HG03469 (cell line): ENCODE measurements at regions not wholly inside any gene's neighbourhood (a gene's known extent, or its start where the extent isn't known, plus 50 kb on each side); places are given as distances from the start of the nearest gene placed in this dataset.
"Not testable (repeated sequence)": the region's sequence is repeated elsewhere in the genome, so short reads cannot be mapped to it uniquely, and the experiment has no call there.

ENCODE experiments used
- ATAC-seq: cut with Tn5 transposase; IDR thresholded peaks from one replicate; pipeline ENCODE4 v1.9.1; 2021; ENCODE audit warnings: mild to moderate bottlenecking, moderate library complexity, moderate number of reproducible peaks; ENCODE audit not compliant: unreplicated experiment

DNA sequence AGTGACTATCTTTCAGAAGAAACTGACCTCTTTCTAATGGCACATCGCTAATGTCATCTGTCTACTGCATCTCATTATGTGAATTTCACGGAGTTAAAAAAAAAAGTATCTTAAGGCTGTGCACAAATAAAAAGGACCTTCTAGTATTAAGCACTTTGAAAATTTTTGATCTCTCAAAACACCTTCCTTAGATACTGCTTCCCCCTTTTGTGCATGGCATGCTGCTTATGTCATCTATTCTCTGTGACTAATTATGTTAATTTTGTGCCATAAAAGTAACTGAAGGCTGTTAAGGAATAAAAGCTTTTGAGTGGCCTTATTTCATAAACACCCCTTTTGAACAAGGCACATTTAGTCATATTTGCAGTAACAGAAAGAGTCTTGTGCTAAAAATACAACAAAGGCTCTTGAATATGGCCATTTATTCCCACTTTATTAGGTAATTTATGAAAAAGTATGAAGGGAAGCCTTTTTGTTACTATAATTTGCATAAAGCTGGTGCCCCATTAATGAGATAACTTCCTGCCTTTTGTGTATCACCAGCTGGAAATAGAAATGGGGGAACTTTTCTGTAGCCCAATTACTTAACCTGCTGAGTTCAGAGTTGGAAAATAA, 1412.0 kb upstream of the ZEB2 start:
- ATAC-seq = no peak

- ATAC-seq = no peak
Observed at GRCh38 chr2:145930318-145930717, 1410.4 kb upstream of the ZEB2 start.

GRCh38 chr2:145927131-145927950, 1407.4 kb upstream of the ZEB2 start:
- no peak for ATAC-seq

DNA sequence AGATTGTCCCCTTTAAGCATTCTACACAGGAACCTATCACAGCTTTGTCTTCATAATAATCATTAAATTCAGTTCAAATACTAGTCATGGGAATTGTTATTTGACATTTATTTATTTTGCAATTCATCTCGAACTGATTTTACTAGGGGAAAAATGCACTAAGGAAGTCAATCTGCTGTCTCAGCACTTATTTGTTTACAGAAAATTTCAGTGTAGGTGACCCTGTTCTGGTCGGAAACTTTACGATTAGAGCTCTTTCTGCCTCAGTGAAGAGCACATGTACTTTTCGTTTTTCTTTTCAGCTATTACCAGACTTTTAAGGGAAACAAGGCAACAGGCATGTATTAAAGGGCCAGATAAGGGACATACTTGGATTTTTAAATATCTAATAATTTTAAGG, 1405.7 kb upstream of the ZEB2 start:
- no peak for ATAC-seq

GRCh38 chr2:145919477-145919876, 1399.6 kb upstream of the ZEB2 start:
- ATAC-seq = no peak

- no peak for ATAC-seq
Observed at GRCh38 chr2:145918951-145919350, 1399.0 kb upstream of the ZEB2 start.

DNA sequence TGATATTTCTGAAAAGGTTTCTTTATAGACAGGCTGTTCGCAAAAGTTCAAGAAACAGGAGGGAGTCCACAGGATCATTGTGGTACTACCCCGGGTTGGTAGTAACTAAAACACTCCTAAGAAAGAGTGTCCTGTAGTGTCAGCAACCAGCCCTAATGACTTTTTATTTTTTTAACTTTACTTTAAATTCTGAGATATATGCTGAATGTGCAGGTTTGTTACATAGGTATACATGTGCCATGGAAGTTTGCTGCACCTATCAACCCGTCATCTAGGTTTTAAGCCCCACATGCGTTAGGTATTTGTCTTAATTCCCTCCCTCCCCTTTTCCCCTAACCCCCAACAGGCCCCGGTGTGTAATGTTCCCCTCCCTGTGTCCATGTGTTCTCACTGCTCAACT, 1396.9 kb upstream of the ZEB2 start:
- no peak for ATAC-seq

GRCh38 chr2:145914716-145915115, 1394.8 kb upstream of the ZEB2 start:
- ATAC-seq = no peak

GRCh38 chr2:145910416-145910815, 1390.5 kb upstream of the ZEB2 start:
- no peak for ATAC-seq

- no peak for ATAC-seq
Observed at GRCh38 chr2:145909766-145910165, 1389.8 kb upstream of the ZEB2 start.

DNA sequence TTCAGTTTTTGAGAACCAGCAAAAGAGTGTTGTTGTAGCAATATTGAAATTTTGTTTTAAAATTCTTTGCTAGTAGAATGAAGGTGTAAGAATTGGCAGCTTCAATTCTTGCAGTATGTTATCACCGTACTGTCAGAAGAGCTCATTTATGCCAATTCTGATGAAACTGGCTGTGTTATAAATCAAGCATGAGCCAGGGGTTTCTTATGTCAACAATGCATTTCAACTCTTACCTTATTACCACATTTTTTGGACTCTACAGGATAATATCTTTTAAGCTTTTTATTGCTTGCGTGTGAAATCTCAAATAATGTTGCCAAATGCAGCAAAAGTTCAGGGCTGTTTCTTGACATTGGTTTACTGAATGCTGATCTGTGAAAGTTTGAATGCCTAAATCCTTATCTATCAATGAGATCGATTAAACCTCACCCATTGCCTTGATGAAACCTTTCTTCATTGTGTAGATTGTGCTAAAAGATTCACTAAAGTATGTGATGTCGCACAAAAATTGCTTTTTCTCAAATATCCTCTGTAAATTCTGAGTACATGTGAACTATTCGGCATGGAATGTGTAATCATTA, 1389.3 kb upstream of the ZEB2 start:
- ATAC-seq = no peak

DNA sequence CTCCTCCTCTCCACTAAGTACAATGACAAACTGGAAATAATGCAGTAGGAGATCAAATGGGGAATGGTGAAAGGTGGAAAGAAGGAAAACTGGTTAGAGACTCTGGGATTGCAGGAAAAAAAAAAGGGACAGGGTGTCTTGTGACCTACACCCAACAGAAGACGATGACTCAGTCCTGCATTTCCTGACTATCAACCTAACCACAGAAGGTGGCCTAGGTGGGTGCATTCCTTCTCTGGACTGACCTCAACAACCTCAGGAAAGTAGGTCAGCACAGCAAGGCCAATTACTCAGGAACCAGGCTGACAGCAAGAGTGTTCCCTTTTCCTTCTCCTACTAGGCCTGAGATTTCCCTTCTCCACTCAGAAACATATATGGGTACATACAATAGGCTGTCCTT, 1386.4 kb upstream of the ZEB2 start:
- no peak for ATAC-seq

GRCh38 chr2:145905371-145905770, 1385.5 kb upstream of the ZEB2 start:
- ATAC-seq = no peak

GRCh38 chr2:145897151-145897550, 1377.2 kb upstream of the ZEB2 start:
- no peak for ATAC-seq

GRCh38 chr2:145887915-145888314, 1368.0 kb upstream of the ZEB2 start:
- ATAC-seq = no peak

DNA sequence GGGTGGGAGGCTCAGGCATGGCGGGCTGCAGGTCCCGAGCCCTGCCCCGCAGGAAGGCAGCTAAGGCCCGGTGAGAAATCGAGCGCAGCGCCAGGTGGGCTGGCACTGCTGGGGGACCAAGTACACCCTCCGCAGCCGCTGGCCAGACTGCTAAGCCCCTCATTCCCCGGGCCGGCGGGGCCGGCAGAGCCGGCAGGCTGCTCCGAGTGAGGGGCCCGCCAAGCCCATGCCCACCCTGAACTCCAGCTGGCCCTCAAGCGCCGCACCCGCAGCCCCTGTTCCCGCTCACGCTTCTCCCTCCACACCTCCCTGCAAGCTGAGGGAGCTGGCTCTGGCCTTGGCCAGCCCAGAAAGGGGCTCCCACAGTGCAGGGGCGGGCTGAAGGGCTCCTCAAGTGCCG, 1361.1 kb upstream of the ZEB2 start:
- ATAC-seq = not testable (repeated sequence)

DNA sequence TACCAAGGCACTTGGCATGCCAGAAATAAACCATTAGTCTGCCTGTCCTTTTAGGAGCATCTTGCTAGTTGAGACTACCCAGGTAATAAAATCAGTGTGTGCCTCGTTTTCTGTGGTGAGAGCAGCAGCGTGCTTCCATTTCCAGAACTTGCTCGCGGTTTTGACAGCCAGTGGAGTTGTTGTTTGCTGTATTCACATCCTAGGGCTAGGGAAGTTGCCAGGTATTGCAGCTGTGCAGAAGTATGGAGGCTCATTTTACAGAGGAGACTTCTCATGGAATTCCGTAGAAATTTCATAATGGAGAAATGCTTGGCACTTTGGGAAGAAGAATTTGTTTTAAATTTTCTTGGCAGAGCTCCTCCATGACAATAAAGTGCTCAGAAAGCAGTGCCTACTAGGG, 1355.1 kb upstream of the ZEB2 start:
- ATAC-seq = no peak

DNA sequence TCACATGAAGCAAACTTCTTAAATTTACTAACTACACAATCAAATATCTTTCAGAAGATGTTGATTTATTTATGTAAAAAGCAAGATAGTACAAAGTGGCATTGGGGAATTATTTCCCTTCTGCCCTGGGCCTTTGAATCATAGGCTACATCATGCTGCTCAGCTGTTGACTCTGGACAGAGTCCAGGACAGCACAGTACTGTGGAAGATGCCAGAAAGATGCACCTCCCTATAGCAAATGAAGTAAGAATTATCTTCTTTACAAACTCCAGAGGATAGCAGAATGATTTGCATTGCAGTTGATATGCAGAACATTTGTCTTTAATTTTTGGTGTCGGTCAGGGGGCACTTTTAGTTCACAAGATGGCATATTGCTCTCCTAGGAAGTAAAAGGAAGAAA, 1354.5 kb upstream of the ZEB2 start:
- ATAC-seq = no peak

GRCh38 chr2:145864501-145864900, 1344.6 kb upstream of the ZEB2 start:
- ATAC-seq = no peak

DNA sequence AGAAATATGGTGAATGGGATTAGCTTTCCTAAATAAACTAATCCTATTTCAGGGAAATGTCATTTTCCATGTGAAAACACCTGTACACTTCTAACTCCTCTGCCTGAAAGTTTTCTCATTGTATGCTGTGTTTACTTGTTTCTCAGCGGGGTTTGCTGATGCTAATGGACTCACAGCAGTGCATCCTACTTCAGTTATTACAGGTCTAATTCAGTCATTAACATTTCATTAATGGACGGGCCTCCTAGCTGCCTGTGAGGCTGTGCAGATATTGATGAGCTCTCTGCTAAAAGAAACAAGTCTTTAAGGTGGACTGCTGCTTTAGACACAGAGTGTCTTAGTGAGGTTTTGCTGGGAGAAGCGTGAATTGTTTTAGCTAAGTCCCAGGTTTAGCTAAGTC, 1342.0 kb upstream of the ZEB2 start:
- ATAC-seq = no peak

DNA sequence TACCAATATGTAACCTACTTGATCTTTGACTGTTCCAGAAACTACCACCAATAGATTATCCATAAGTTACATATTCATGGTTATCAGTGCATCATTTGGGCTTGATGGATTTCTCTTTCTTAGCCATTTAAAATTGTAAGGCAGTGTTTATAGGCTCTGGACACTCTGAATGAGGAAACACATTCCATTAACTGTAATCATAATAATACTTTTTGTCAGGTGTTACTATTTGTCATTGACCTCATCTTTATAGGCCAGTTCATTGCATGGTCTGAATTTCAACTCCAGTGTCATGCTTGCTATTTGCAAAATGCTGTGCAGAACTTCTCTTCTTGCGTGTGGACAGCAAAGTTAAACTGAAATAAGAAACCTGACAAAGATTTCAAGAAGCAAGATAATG, 1340.2 kb upstream of the ZEB2 start:
- no peak for ATAC-seq

- ATAC-seq = no peak
Observed at GRCh38 chr2:145855142-145855541, 1335.2 kb upstream of the ZEB2 start.
